CD14-positive monocyte (primary cell): ENCODE measurements at regions not wholly inside any gene's neighbourhood (a gene's known extent, or its start where the extent isn't known, plus 50 kb on each side); places are given as distances from the start of the nearest gene placed in this dataset.

Source experiments
- DNase-seq, 3 donors: peaks; one replicate each; pipeline ENCODE4 v3.0.0-alpha.2; 2011 to 2022
- H2AFZ ChIP-seq: 2 replicates; pipeline ENCODE4 v1.6.0; 2012; ENCODE audit warnings: mild to moderate bottlenecking, low read depth, low read length, inconsistent platforms; ENCODE audit not compliant: insufficient read depth, poor library complexity, severe bottlenecking
- H3K27ac ChIP-seq, 2 donors: 1 replicate in 1 of 2; 2 replicates in 1 of 2; pipeline ENCODE4 v1.5.1; 2012 to 2013; ENCODE audit warnings: low read length in 2 of 2, control low read depth in 1 of 2, inconsistent platforms in 1 of 2, low read depth in 1 of 2, mild to moderate bottlenecking in 1 of 2
- H3K27me3 ChIP-seq, 2 donors: one replicate each; pipeline versions ENCODE4 v1.6.0 to v1.6.1; 2011 to 2013; ENCODE audit warnings: low read length in 2 of 2; ENCODE audit not compliant: control insufficient read depth in 2 of 2, insufficient read depth in 2 of 2
- H3K36me3 ChIP-seq, 2 donors: replicated peaks in 1 of 2; 1 replicate in 1 of 2; 2 replicates in 1 of 2; pipeline versions ENCODE4 v1.5.1 to v1.6.1; 2012 to 2013; ENCODE audit warnings: low read length in 2 of 2, control low read depth in 1 of 2, inconsistent platforms in 1 of 2, mild to moderate bottlenecking in 1 of 2; ENCODE audit not compliant: insufficient read depth in 2 of 2, control insufficient read depth in 1 of 2
- H3K4me1 ChIP-seq, 2 donors: 1 replicate in 1 of 2; 2 replicates in 1 of 2; pipeline versions ENCODE4 v1.5.1 to v1.6.1; 2012 to 2013; ENCODE audit warnings: low read length in 2 of 2, control low read depth in 1 of 2, inconsistent platforms in 1 of 2, mild to moderate bottlenecking in 1 of 2, moderate library complexity in 1 of 2; ENCODE audit not compliant: insufficient read depth in 2 of 2, control insufficient read depth in 1 of 2
- H3K4me2 ChIP-seq: replicated peaks from 2 replicates; pipeline ENCODE3; 2012; ENCODE audit warnings: low read length, moderate library complexity, mild to moderate bottlenecking; ENCODE audit not compliant: poor library complexity, severe bottlenecking; ENCODE audit errors: extremely low read depth
- H3K4me3 ChIP-seq, 3 experiments: fragments of 200-600 bp in 1 of 3; sonication (generic) in 1 of 3; replicated peaks in 1 of 3; 1 replicate in 2 of 3; 2 replicates in 1 of 3; pipeline ENCODE4 v1.5.1; 2011 to 2013; ENCODE audit warnings: low read length in 3 of 3, mild to moderate bottlenecking in 3 of 3, control low read depth in 2 of 3, low read depth in 2 of 3, inconsistent platforms in 1 of 3, moderate library complexity in 1 of 3
- H3K79me2 ChIP-seq: 2 replicates; pipeline ENCODE4 v1.6.0; 2012; ENCODE audit warnings: mild to moderate bottlenecking, control low read depth, inconsistent platforms, low read length, moderate library complexity; ENCODE audit not compliant: insufficient read depth
- H3K9ac ChIP-seq: 2 replicates; pipeline ENCODE4 v1.6.0; 2017; ENCODE audit warnings: low read length, mild to moderate bottlenecking; ENCODE audit not compliant: insufficient read depth, poor library complexity, severe bottlenecking
- H3K9me3 ChIP-seq, 2 donors: replicated peaks in 1 of 2; 1 replicate in 1 of 2; 2 replicates in 1 of 2; pipeline versions ENCODE4 v1.5.1 to v1.6.1; 2012 to 2013; ENCODE audit warnings: low read length in 2 of 2, control low read depth in 1 of 2; ENCODE audit not compliant: control insufficient read depth in 1 of 2, insufficient read depth in 1 of 2
- H4K20me1 ChIP-seq: 2 replicates; pipeline ENCODE4 v1.6.0; 2012; ENCODE audit warnings: mild to moderate bottlenecking, low read length, control low read depth, moderate library complexity; ENCODE audit not compliant: insufficient read depth
- H3K27ac Mint-ChIP-seq, 7 donors: one replicate each; pipeline ENCODE4 v1.8.0; 2020; ENCODE audit warnings: mild to moderate bottlenecking in 7 of 7, mixed read lengths in 7 of 7, moderate library complexity in 6 of 7, inconsistent platforms in 2 of 7
- H3K27me3 Mint-ChIP-seq, 3 donors: one replicate each; pipeline ENCODE4 v1.8.0; 2021 to 2022; ENCODE audit warnings: low read depth in 3 of 3, mild to moderate bottlenecking in 3 of 3, mixed read lengths in 3 of 3, moderate library complexity in 3 of 3, inconsistent platforms in 1 of 3
- H3K36me3 Mint-ChIP-seq, 2 donors: one replicate each; pipeline ENCODE4 v1.8.0; 2020; ENCODE audit warnings: mixed read lengths in 2 of 2, inconsistent platforms in 1 of 2, mild to moderate bottlenecking in 1 of 2
- H3K4me1 Mint-ChIP-seq: one replicate; pipeline ENCODE4 v1.8.0; 2020; ENCODE audit warnings: mild to moderate bottlenecking, mixed read lengths
- H3K4me3 Mint-ChIP-seq, 2 donors: one replicate each; pipeline ENCODE4 v1.8.0; 2020; ENCODE audit warnings: mild to moderate bottlenecking in 2 of 2, mixed read lengths in 2 of 2, moderate library complexity in 1 of 2
- H3K9me3 Mint-ChIP-seq, 7 donors: one replicate each; pipeline ENCODE4 v1.8.0; 2020 to 2022; ENCODE audit warnings: mixed read lengths in 7 of 7, mild to moderate bottlenecking in 6 of 7, moderate library complexity in 6 of 7, inconsistent platforms in 2 of 7
- CTCF ChIP-seq: fragments of 200-600 bp; IDR thresholded peaks from one replicate; pipeline ENCODE4 v1.8.0; 2022; ENCODE audit warnings: antibody characterized with exemption, mild to moderate bottlenecking
- WGBS: methylation state at CpG from one replicate; pipeline ENCODE4 v1.1.5; 2013; ENCODE audit warnings: missing lambda C conversion rate; ENCODE audit not compliant: insufficient coverage; 5-methylcytosine and 5-hydroxymethylcytosine counted together
- intact Hi-C, 2 donors: fragments of 100-400 bp; cut with micrococcal nuclease; formaldehyde crosslinking; loops; one replicate each; pipeline versions ENCODE4 v1.15.0 to v1.15.1; 2023

- Mint-ChIP-seq H3K9me3 (peaks cover 1 to 16% (median 5%) of the 10 kb centered on the region in 7 donors), H3K4me1 (no peaks in the 10 kb centered on the region), H3K4me3 (no peak overlapping the region), H3K36me3 (no peaks in the 10 kb centered on the region), H3K27me3 (no peaks in the 10 kb centered on the region), H3K27ac (no peak overlapping the region)
- Histone ChIP-seq H3K36me3 (no peaks in the 10 kb centered on the region), H3K4me2 (no peak overlapping the region), H3K4me1 (no peaks in the 10 kb centered on the region), H3K27ac (no peak overlapping the region), H3K9ac (no peak overlapping the region), H3K79me2 (no peaks in the 10 kb centered on the region), H3K4me3 (no peak overlapping the region), H3K27me3 (no peaks in the 10 kb centered on the region), H2AFZ (no peak overlapping the region), H4K20me1 (no peaks in the 10 kb centered on the region), H3K9me3 (peaks cover 5% of the 10 kb centered on the region in 2 donors)
- intact Hi-C loops = no loop called here
- no peak for TF ChIP-seq CTCF
- no peak for DNase-seq
- 67% methylated on average over 3 of the region's 3 CpGs for WGBS
Observed at GRCh38 chr1:163712321-163712720, 390.6 kb downstream of the NUF2 start.

GRCh38 chr1:163720294-163720693 lies 398.5 kb downstream of the NUF2 start:
- H3K9me3 ChIP-seq = peaks cover 8 to 19% of the 10 kb centered on the region in 2 donors
- H3K4me1 ChIP-seq = no peaks in the 10 kb centered on the region
- H2AFZ ChIP-seq = no peak overlapping the region
- Mint-ChIP-seq H3K4me1 (no peaks in the 10 kb centered on the region), H3K4me3 (no peak overlapping the region), H3K27me3 (no peaks in the 10 kb centered on the region), H3K36me3 (no peaks in the 10 kb centered on the region), H3K27ac (no peak overlapping the region), H3K9me3 (peaks cover 3 to 10% (median 4%) of the 10 kb centered on the region in 7 donors)
- no peak overlapping the region for H3K4me2 ChIP-seq
- TF ChIP-seq CTCF = no peak
- H3K4me3 ChIP-seq = no peak overlapping the region
- H3K36me3 ChIP-seq = no peaks in the 10 kb centered on the region
- H4K20me1 ChIP-seq = no peaks in the 10 kb centered on the region
- no peaks in the 10 kb centered on the region for H3K79me2 ChIP-seq
- intact Hi-C loops = no loop called here
- H3K27ac ChIP-seq = no peak overlapping the region
- no peak for DNase-seq
- 79% methylated on average over 3 of the region's 3 CpGs for WGBS
- no peaks in the 10 kb centered on the region for H3K27me3 ChIP-seq
- H3K9ac ChIP-seq = no peak overlapping the region
